AG10803 (cell line): ENCODE measurements at regions not wholly inside any gene's neighbourhood (a gene's known extent, or its start where the extent isn't known, plus 50 kb on each side); places are given as distances from the start of the nearest gene placed in this dataset.

Experiments used
- DNase-seq: peaks from one replicate; pipeline ENCODE4 v3.0.0; 2010; ENCODE audit warnings: low read depth
- H3K4me3 ChIP-seq: 2 replicates; pipeline ENCODE4 v1.5.1; 2011; ENCODE audit warnings: mild to moderate bottlenecking, low read length, control low read depth
- CTCF ChIP-seq: conservative IDR thresholded peaks from 2 replicates; pipeline ENCODE4 v1.5.1; 2011; ENCODE audit warnings: mild to moderate bottlenecking, low read length, control low read depth, inconsistent platforms

DNA sequence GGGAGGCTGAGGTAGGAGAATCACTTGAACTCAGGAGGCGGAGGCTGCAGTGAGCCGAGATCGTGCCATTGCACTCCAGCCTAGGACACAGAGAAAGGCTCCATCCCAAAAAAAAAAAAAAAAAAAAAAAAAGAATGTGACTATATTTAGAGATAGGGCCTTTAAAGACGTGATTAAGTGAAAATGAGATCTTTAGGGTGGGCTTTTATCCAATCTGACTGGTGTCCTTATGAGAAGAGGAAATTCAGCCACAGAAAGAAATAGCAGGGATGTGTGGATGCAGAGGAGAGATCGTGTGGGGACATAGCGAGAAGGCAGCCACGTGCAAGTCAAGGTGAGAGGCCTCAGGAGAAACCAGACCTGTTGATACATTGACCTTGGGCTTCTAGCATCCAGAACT lies 69.9 kb upstream of the ACSL3 start:
- DNase-seq = no peak
- no peak overlapping the region for H3K4me3 ChIP-seq
- TF ChIP-seq CTCF = no peak

GRCh38 chr2:222792001-222792611 lies 68.7 kb upstream of the ACSL3 start:
- H3K4me3 ChIP-seq = no peak overlapping the region
- TF ChIP-seq CTCF = no peak
- peak; percentile 26 for DNase-seq

DNA sequence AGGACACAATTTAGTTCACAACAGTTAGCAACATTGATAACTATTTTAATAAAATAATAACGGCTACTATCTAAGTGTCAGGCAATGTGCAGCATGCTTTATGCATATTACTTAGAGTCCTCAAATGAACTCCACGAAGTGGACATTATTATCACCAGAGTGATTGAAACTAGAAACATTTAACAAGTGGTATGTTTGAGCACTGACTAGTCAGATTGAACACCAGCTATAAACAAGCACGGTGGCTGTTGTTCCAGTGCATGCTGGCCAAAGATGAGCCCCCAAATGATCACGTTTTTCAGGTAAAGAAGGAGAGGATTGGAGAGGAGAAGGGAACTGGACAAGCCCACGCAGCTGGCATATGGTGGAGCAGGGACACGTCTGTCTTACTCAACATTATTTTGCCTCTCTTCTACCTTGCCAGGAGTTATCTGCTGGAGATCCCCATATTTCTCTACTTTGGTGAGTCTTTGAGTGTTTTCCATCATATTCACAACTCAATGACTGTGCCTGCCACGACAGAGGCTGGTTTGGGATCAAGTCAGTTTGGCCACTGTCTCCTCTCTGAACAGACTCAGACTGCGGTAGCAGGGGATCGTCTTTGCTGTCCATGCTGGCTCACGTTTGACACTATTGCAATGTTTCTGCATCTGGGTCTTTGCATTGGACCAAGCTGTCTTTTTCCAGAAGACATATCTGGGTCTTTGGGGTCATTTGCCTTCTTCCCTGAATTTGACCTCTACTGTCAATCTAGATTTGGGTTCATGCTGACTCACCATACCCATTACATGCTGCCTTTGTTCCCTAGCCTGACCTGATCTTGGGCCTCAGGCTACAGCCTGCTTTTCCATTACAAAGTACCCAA lies 66.0 kb upstream of the ACSL3 start:
- no peak for DNase-seq
- H3K4me3 ChIP-seq = no peak overlapping the region
- TF ChIP-seq CTCF = no peak

- DNase-seq = no peak
- no peak overlapping the region for H3K4me3 ChIP-seq
- no peak for TF ChIP-seq CTCF
These were observed 65.1 kb upstream of the ACSL3 start for GRCh38 chr2:222795450-222796357.

GRCh38 chr2:222796413-222797103 lies 64.3 kb upstream of the ACSL3 start:
- TF ChIP-seq CTCF = no peak
- DNase-seq = no peak
- H3K4me3 ChIP-seq = no peak overlapping the region

DNA sequence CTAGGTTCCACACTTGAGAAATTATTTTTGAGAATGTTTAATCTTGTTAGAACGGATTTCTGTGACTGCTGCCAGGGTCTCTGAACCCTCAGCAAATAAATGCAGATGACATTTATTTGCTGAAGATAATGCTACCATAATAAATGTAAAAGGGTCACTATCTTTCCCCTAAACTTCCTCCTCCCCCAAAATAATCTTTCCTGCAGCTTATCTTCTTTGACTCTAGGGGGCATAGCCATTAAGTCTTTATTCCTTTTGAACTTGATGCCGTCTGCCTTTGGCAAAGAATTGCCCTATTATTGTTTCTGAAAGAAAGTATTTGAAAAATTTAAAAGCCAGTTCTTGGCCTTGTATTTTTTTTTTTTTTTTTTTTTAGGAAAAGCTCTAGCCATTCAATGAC lies 63.6 kb upstream of the ACSL3 start:
- peak; percentile 71 for DNase-seq
- TF ChIP-seq CTCF = peak; percentile 62
- no peak overlapping the region for H3K4me3 ChIP-seq
